ENCODE measurements at regions not wholly inside any gene's neighbourhood (a gene's known extent, or its start where the extent isn't known, plus 50 kb on each side); places are given as distances from the start of the nearest gene placed in this dataset.

DNA sequence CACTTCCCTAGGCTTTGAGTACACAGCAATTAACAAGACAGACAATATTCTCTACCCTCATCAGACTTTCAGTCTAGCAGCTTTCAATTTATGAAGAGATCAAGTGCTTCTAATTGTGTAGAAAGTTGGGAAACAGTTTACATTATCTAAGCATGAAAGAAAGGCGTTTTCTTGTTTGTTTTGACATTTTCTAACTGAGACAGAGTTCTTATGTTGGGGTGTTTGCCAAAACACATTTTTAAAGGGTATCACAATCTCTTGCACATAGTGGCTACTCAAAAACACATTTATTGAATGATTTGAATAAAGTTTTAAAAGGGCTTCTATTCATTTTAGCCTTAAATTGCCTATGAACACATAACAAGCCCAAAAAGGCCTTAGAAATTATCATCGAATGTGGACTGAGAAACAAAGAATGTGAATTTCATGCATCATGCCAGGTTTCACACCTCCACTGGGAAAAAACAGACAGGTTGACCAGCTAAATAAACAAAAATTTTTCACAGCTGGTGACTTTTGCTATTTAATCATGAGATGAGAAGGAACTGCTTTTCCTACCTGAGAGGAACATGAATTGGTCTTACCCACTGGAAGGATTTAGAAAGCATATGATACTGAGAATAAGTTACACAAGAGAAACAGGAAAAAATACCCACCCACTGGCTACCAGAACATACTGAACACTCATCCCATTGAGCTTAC, 394.5 kb upstream of the PKN2 start:
- TF ChIP-seq NR3C1 (CRISPR knock-in tag; conservative IDR thresholded peaks at IDR 0.05; ENCODE audit: low read depth) = no peak
- TF ChIP-seq, protein P1, sequence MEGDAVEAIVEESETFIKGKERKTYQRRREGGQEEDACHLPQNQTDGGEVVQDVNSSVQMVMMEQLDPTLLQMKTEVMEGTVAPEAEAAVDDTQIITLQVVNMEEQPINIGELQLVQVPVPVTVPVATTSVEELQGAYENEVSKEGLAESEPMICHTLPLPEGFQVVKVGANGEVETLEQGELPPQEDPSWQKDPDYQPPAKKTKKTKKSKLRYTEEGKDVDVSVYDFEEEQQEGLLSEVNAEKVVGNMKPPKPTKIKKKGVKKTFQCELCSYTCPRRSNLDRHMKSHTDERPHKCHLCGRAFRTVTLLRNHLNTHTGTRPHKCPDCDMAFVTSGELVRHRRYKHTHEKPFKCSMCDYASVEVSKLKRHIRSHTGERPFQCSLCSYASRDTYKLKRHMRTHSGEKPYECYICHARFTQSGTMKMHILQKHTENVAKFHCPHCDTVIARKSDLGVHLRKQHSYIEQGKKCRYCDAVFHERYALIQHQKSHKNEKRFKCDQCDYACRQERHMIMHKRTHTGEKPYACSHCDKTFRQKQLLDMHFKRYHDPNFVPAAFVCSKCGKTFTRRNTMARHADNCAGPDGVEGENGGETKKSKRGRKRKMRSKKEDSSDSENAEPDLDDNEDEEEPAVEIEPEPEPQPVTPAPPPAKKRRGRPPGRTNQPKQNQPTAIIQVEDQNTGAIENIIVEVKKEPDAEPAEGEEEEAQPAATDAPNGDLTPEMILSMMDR (IDR thresholded peaks at IDR 0.05) = no peak
- TF ChIP-seq, protein P2, sequence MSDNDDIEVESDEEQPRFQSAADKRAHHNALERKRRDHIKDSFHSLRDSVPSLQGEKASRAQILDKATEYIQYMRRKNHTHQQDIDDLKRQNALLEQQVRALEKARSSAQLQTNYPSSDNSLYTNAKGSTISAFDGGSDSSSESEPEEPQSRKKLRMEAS (CRISPR knock-in tag; IDR thresholded peaks at IDR 0.05) = no peak
- TF ChIP-seq, protein P3, sequence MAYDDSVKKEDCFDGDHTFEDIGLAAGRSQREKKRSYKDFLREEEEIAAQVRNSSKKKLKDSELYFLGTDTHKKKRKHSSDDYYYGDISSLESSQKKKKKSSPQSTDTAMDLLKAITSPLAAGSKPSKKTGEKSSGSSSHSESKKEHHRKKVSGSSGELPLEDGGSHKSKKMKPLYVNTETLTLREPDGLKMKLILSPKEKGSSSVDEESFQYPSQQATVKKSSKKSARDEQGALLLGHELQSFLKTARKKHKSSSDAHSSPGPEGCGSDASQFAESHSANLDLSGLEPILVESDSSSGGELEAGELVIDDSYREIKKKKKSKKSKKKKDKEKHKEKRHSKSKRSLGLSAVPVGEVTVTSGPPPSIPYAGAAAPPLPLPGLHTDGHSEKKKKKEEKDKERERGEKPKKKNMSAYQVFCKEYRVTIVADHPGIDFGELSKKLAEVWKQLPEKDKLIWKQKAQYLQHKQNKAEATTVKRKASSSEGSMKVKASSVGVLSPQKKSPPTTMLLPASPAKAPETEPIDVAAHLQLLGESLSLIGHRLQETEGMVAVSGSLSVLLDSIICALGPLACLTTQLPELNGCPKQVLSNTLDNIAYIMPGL (CRISPR knock-in tag; IDR thresholded peaks at IDR 0.05) = no peak
